Breast epithelium (tissue), 3 donors: ENCODE measurements at regions not wholly inside any gene's neighbourhood (a gene's known extent, or its start where the extent isn't known, plus 50 kb on each side); places are given as distances from the start of the nearest gene placed in this dataset.

Experiments used
- CTCF ChIP-seq, 3 donors: fragments of 450-650 bp; IDR thresholded peaks; one replicate each; pipeline ENCODE4 v1.5.1; 2016 to 2017; ENCODE audit warnings: antibody characterized with exemption in 3 of 3, mild to moderate bottlenecking in 3 of 3, moderate library complexity in 3 of 3
- POLR2A ChIP-seq: fragments of 450-650 bp; IDR thresholded peaks from one replicate; pipeline ENCODE4 v1.6.1; 2016; ENCODE audit warnings: antibody characterized with exemption, mild to moderate bottlenecking, moderate library complexity

- TF ChIP-seq CTCF (IDR thresholded peaks at IDR 0.05) (no peak), POLR2A (no peak)
Measured at GRCh38 chr2:10520154-10520553, 72.0 kb upstream of the ODC1 start.
